ENCODE measurements at regions not wholly inside any gene's neighbourhood (a gene's known extent, or its start where the extent isn't known, plus 50 kb on each side); places are given as distances from the start of the nearest gene placed in this dataset.
"Not testable (repeated sequence)": the region's sequence is repeated elsewhere in the genome, so short reads cannot be mapped to it uniquely, and the experiment has no call there.

- TF ChIP-seq POLR2AphosphoS5, POLR2A, SPI1, TAF1 (IDR thresholded peaks at IDR 0.05; ENCODE audit: low read depth, low read length): not testable (repeated sequence)
Observed at GRCh38 chr13:50473050-50473449, 370.4 kb downstream of the DLEU7 start.

All from GM12891 (cell line).